ENCODE measurements at regions not wholly inside any gene's neighbourhood (a gene's known extent, or its start where the extent isn't known, plus 50 kb on each side); places are given as distances from the start of the nearest gene placed in this dataset.

DNA sequence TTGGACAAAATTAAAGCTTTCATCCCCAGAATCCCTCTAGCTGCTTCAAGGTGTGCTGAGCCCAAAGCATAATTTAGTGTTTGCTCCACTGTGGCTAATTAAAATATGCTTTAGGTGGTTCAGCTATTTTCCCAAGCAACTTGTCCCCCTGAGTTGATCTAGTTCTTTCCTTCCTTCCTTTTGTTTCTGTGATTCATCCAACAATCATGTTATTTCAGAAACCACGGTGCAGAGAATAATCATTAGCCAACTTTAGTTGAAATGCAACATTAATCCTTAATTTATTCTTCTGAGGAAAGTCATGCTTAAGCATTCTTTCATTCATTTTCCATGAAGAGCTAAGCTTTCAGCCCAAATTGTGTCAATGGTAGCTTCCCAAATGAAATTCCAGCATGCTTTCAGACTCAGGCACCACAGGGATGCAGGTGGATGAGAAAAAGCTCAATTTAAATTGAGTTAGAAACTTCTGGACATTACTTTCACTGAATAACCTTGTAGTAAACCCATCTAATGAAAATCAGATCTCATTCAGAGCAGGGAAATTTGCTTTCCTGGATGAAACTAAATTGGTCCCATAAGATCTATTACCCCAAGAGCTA lies 209.0 kb upstream of the NT5E start:
- no peak overlapping the region for H4K91ac ChIP-seq (ENCODE audit: insufficient read length, low read depth, low read length)
- no peaks in the 10 kb centered on the region for H3K4me1 ChIP-seq (ENCODE audit: insufficient read depth, low read length)
- H3K4ac ChIP-seq (ENCODE audit: low read depth, low read length), result no peak overlapping the region
- H3K4me3 Mint-ChIP-seq, result no peak overlapping the region
- no peaks in the 10 kb centered on the region for H3K79me2 ChIP-seq (ENCODE audit: insufficient read depth, low read length)
- no peak overlapping the region for H3K9ac ChIP-seq (ENCODE audit: extremely low read depth, insufficient read length, low read length)
- H2AK5ac ChIP-seq (ENCODE audit: insufficient read length, low read length), result no peak overlapping the region
- no peaks in the 10 kb centered on the region for H3K27me3 Mint-ChIP-seq (ENCODE audit: low read depth)
- no peaks in the 10 kb centered on the region for H3K27me3 ChIP-seq (ENCODE audit: insufficient read depth, low read length)
- no peaks in the 10 kb centered on the region for H3K36me3 Mint-ChIP-seq (ENCODE audit: insufficient read depth in 1 of 3, low read depth in 3 of 3)
- no peaks in the 10 kb centered on the region for H3K23me2 ChIP-seq (ENCODE audit: insufficient read length, low read depth, low read length, poor library complexity, severe bottlenecking)
- H2BK12ac ChIP-seq (ENCODE audit: insufficient read length, low read depth, low read length), result no peak overlapping the region
- no peak overlapping the region for H3K27ac Mint-ChIP-seq
- no peak overlapping the region for H2BK120ac ChIP-seq (ENCODE audit: low read depth, low read length, poor library complexity, severe bottlenecking)
- no peak overlapping the region for H3K56ac ChIP-seq (ENCODE audit: insufficient read length, low read depth, low read length)
- no peaks in the 10 kb centered on the region for H3K9me3 Mint-ChIP-seq
- H3K79me1 ChIP-seq (ENCODE audit: insufficient read depth, low read depth, low read length, poor library complexity, severe bottlenecking), result no peaks in the 10 kb centered on the region
- H3K4me2 ChIP-seq (ENCODE audit: insufficient read depth, insufficient read length, low read length), result no peak overlapping the region
- WGBS (ENCODE audit: extremely low coverage, insufficient read length, low lambda C conversion rate), result no CpG with 5 or more reads among the region's 1 CpG
- no peak overlapping the region for H3K14ac ChIP-seq (ENCODE audit: insufficient read depth, low read length)
- H2BK20ac ChIP-seq (ENCODE audit: low read depth, low read length, poor library complexity, severe bottlenecking), result no peak overlapping the region
- H4K20me1 ChIP-seq (ENCODE audit: control insufficient read depth, insufficient read depth, insufficient read length), result no peaks in the 10 kb centered on the region
- H3K4me1 Mint-ChIP-seq, result no peaks in the 10 kb centered on the region
- DNase-seq, result no peak
- H3K18ac ChIP-seq (ENCODE audit: insufficient read length, low read depth, low read length), result no peak overlapping the region
- H3K27ac ChIP-seq (ENCODE audit: insufficient read length, low read depth, low read length), result no peak overlapping the region
- H4K8ac ChIP-seq (replicated peaks; ENCODE audit: insufficient read length, low read depth, low read length), result no peak overlapping the region
- H3K9me3 ChIP-seq (ENCODE audit: control insufficient read depth, low read depth, low read length), result no peaks in the 10 kb centered on the region
- H3K23ac ChIP-seq (ENCODE audit: insufficient read length, low read depth, low read length), result no peak overlapping the region
- TF ChIP-seq, protein P1, sequence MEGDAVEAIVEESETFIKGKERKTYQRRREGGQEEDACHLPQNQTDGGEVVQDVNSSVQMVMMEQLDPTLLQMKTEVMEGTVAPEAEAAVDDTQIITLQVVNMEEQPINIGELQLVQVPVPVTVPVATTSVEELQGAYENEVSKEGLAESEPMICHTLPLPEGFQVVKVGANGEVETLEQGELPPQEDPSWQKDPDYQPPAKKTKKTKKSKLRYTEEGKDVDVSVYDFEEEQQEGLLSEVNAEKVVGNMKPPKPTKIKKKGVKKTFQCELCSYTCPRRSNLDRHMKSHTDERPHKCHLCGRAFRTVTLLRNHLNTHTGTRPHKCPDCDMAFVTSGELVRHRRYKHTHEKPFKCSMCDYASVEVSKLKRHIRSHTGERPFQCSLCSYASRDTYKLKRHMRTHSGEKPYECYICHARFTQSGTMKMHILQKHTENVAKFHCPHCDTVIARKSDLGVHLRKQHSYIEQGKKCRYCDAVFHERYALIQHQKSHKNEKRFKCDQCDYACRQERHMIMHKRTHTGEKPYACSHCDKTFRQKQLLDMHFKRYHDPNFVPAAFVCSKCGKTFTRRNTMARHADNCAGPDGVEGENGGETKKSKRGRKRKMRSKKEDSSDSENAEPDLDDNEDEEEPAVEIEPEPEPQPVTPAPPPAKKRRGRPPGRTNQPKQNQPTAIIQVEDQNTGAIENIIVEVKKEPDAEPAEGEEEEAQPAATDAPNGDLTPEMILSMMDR (conservative IDR thresholded peaks at IDR 0.05), result no peak
- H2BK15ac ChIP-seq (ENCODE audit: low read depth, low read length), result no peak overlapping the region; the same call in 1 of the 2 replicates
- no peak overlapping the region for H2AFZ ChIP-seq (ENCODE audit: low read length)
- no peak overlapping the region for H3T11ph ChIP-seq (ENCODE audit: low read length)
- H2BK5ac ChIP-seq (ENCODE audit: insufficient read length, low read length), result no peak overlapping the region
- no peak overlapping the region for H4K5ac ChIP-seq (ENCODE audit: insufficient read length, low read depth, low read length)

Measured in H9 (cell line).